ENCODE measurements at regions not wholly inside any gene's neighbourhood (a gene's known extent, or its start where the extent isn't known, plus 50 kb on each side); places are given as distances from the start of the nearest gene placed in this dataset.

- no peak for DNase-seq (ENCODE audit: low read depth in 2 of 2)
These were observed 58.5 kb upstream of the TWIST2 start for GRCh38 chr2:238789317-238789806.

DNA sequence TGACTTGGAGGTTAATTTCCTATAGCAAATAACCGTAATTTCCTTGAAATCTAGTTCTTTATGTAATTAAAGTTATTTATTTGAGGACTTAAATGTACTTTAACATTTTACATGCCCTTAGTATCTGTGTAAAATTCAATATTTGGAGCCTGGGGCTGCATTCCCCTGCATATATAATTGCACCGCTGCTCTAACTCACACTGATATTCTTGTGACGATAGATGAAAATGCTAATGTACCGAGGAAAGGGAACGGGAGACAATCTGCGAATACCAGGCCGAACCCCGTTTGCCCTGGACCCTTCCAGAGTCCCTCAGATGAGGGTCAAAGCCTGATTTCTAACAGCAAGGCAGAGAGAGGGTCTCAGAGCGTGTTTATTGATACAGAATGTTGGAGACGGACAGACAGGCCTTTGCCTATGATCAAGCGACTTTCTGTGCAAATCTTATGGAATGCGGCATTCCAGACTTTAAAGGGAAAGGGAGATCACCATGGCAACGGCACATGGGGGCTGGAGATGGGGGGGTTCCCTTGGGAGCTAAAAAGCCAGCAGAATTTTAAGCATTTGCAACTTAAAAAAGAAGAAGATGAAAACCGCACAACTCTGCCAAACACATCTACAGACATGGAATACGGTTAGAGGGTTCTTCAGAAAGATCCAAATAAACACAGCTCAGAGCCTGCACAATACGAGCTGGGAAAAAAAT lies 57.6 kb upstream of the TWIST2 start:
- no peak for DNase-seq (ENCODE audit: low read depth in 2 of 2)

DNA sequence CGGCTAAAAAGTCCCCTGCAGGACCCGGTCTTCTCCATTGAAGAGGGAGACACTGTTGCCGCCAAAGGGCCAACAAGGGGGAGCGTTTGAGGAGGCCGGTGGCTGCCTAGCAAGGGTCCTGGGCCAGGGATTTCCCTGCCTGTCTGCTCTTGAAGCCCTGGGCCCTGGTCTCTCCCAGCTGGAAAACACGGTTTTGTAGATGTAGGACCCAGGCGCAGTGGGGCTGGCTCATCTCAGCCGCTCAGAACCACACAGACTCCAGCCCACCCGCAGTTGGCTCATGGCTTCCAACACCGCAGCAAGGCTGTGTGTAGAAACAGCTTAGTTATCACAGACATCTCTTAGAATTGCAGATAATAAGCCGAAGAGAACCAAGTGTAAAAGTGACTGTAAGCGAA lies 57.1 kb upstream of the TWIST2 start:
- DNase-seq (ENCODE audit: low read depth in 2 of 2), result no peak

DNA sequence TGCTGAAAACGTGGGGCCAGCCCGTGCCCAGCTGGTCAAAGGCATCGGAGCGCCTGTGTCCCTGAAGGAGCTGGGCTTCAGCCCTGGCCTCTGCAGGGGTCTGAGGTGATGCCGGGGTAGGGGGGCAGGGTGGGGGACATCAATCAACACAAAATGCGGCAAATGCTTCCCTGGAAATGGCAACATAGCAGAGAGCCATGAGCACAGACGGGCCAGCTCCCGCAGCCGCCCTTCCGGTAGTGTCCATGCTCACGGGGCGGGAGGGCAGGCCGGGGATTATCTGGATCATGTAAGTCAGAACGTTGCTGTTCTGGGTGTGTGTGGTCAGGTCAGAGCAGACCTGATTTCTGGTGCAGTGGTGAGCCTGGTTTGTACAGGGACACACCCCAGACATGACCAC lies 56.5 kb upstream of the TWIST2 start:
- no peak for DNase-seq (ENCODE audit: low read depth in 2 of 2)

GRCh38 chr2:238793306-238793705 lies 54.6 kb upstream of the TWIST2 start:
- no peak for DNase-seq (ENCODE audit: low read depth in 2 of 2)

DNA sequence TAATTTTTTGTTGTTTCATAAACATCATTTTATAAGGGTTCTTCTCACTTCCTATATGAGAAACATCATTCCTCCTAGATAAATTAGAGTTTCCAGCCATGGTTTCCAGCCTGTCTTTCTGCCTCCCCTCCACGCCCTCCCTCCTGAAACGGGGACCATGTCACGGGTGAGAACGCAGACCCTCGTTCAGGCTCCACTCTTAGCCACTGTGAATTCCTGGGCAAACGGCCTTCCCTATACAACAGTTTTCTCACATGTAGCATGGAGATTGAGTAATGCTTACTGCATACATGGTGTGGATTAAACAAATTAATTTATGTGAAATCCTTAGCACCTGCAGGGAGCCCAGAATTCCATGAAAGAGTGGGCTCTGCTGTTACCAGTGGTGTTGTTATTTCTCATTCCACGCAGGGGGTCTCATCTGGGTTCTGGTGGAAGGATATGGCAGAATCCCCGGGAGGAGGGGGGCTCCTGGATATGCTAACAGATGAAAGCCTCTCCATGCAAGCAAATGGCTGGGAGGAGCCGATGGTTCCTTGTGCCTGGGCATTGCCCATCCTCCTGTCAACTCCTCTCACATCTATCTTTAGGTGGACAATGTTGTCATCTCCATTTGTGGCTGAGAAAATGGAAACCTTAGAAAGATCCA lies 54.0 kb upstream of the TWIST2 start:
- DNase-seq (ENCODE audit: low read depth in 2 of 2), result no peak

DNA sequence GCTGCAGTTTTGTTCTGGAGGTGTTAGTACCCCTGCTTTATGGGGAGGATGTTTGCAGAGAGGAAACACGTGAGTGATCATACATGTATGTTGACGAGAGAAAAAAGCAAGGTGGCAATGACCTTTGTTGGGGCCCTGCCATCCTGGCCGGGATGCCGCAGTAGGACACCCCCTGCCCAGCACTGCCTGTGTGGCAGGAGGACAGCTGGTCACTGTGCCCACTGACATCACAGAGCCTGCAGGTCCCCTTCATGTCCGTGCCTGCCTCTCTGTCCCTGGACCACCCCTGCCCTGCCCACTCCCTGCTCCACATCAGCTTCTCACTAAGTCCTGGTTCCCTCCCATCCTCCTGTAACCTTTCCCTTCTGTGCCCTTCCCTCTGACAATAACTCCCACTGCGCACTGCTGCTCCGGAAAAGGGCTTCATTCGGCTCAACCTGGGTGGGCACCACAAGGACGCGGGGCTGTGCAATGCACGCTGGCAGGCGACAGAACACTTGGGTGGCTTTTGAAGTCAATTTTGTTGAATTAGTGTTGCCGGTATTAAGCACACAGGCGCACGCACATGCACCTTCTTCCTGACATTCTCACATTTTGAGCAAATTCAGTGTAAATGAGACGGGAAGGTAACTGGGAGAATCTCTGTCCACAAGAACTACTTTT lies 51.5 kb upstream of the TWIST2 start:
- no peak for DNase-seq (ENCODE audit: low read depth in 2 of 2)

- no peak for DNase-seq (ENCODE audit: low read depth in 2 of 2)
These were observed 50.3 kb upstream of the TWIST2 start for GRCh38 chr2:238797537-238797936.
